ENCODE measurements at regions not wholly inside any gene's neighbourhood (a gene's known extent, or its start where the extent isn't known, plus 50 kb on each side); places are given as distances from the start of the nearest gene placed in this dataset.
"Not testable (repeated sequence)": the region's sequence is repeated elsewhere in the genome, so short reads cannot be mapped to it uniquely, and the experiment has no call there.

DNA sequence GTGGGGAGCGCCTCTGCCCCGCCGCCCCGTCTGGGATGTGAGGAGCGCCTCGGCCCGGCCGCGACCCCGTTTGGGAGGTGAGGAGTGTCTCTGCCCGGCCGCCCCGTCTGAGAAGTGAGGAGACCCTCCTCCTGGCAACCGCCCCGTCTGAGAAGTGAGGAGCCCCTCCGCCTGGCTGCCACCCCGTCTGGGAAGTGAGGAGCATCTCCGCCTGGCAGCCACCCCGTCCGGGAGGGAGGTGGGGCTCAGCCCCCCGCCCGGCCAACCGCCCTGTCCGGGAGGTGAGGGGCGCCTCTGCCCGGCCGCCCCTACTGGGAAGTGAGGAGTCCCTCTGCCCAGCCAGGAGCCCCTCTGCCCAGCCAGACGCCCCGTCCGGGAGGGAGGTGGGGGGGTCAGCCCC is 61.8 kb upstream of the SVIL start:
- TF ChIP-seq, protein P1, sequence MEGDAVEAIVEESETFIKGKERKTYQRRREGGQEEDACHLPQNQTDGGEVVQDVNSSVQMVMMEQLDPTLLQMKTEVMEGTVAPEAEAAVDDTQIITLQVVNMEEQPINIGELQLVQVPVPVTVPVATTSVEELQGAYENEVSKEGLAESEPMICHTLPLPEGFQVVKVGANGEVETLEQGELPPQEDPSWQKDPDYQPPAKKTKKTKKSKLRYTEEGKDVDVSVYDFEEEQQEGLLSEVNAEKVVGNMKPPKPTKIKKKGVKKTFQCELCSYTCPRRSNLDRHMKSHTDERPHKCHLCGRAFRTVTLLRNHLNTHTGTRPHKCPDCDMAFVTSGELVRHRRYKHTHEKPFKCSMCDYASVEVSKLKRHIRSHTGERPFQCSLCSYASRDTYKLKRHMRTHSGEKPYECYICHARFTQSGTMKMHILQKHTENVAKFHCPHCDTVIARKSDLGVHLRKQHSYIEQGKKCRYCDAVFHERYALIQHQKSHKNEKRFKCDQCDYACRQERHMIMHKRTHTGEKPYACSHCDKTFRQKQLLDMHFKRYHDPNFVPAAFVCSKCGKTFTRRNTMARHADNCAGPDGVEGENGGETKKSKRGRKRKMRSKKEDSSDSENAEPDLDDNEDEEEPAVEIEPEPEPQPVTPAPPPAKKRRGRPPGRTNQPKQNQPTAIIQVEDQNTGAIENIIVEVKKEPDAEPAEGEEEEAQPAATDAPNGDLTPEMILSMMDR (IDR thresholded peaks at IDR 0.05), result not testable (repeated sequence)
- TF ChIP-seq POLR2A (IDR thresholded peaks at IDR 0.05), result not testable (repeated sequence)

Data from adrenal gland (tissue), 5 donors.